HCT116 (cell line): ENCODE measurements at regions not wholly inside any gene's neighbourhood (a gene's known extent, or its start where the extent isn't known, plus 50 kb on each side); places are given as distances from the start of the nearest gene placed in this dataset.

ENCODE experiments used
- ATAC-seq: fragments of 200-7000 bp; cut with Tn5 transposase; 2 replicates; pipeline ENCODE4 v1.9.1; 2020; ENCODE audit warnings: mild to moderate bottlenecking, moderate library complexity
- BruUV-seq: library from RNA; stranded (reverse); fragments of 400-500 nt; replicated peaks from 2 replicates; lab custom pipeline; 2021; lab: Mats Ljungman, UMichigan
- CTCF ChIA-PET: fragments of 300-600 bp; sonication (Branson Sonifier 250); formaldehyde crosslinking; loops from one replicate; lab custom pipeline; 2021; ENCODE audit warnings: antibody characterized with exemption; lab: Charles Lee
- POLR2A ChIA-PET: fragments of 300-600, 350-600 bp; sonication (Branson Sonifier 250); formaldehyde crosslinking; loops from one replicate; lab custom pipeline; 2021; ENCODE audit warnings: antibody characterized with exemption; lab: Charles Lee
- RAD21 ChIA-PET, 2 experiments: fragments of 300-600 bp; sonication (Branson Sonifier 250); formaldehyde crosslinking; loops; one replicate each; lab custom pipeline; 2023; ENCODE audit warnings: low total read pairs in 2 of 2; ENCODE audit not compliant: uncharacterized antibody in 2 of 2, unreplicated experiment in 2 of 2, low non-redundant PET in 1 of 2; lab: Charles Lee
- DNase-seq: peaks from one replicate; pipeline ENCODE4 v3.0.0-alpha.2; 2010; ENCODE audit warnings: low read depth, low spot score
- H2AFZ ChIP-seq: fragments of 200-600 bp; shearing (Covaris generic), sonication (generic); 2 replicates; pipeline ENCODE4 v1.6.1; 2017; ENCODE audit warnings: low read depth, mixed run types, mixed read lengths, antibody characterized with exemption, low read length; ENCODE audit not compliant: poor library complexity, severe bottlenecking
- H3K27ac ChIP-seq: 2 replicates; pipeline ENCODE4 v1.5.1; 2012; ENCODE audit warnings: low read depth, low read length
- H3K27me3 ChIP-seq: fragments of 200-600 bp; sonication (generic); 2 replicates; pipeline ENCODE4 v1.6.1; 2016; ENCODE audit warnings: mixed run types, low read length, mixed read lengths; ENCODE audit not compliant: insufficient read depth
- H3K36me3 ChIP-seq, 2 experiments: fragments of 200-500 bp in 1 of 2; fragments of 200-600 bp in 1 of 2; sonication (Bioruptor generic) in 1 of 2; sonication (generic) in 1 of 2; 2 replicates each; pipeline versions ENCODE4 v1.5.1 to v1.6.1; 2014 to 2016; ENCODE audit warnings: low read length in 2 of 2, inconsistent platforms in 1 of 2, mixed read lengths in 1 of 2, mixed run types in 1 of 2; ENCODE audit not compliant: insufficient read depth in 2 of 2, control insufficient read depth in 1 of 2
- H3K4me1 ChIP-seq, 2 experiments: fragments of 200-600 bp in 1 of 2; sonication (generic) in 1 of 2; 2 replicates each; pipeline versions ENCODE4 v1.5.1 to v1.6.1; 2012 to 2017; ENCODE audit warnings: low read length in 2 of 2, inconsistent platforms in 1 of 2, mild to moderate bottlenecking in 1 of 2, mixed read lengths in 1 of 2, mixed run types in 1 of 2, moderate library complexity in 1 of 2; ENCODE audit not compliant: insufficient read depth in 2 of 2, control insufficient read depth in 1 of 2
- H3K4me2 ChIP-seq: fragments of 200-600 bp; sonication (generic); 2 replicates; pipeline ENCODE4 v1.6.1; 2017; ENCODE audit warnings: mixed run types, low read length, mixed read lengths
- H3K4me3 ChIP-seq, 2 experiments: fragments of 200-600 bp in 1 of 2; sonication (generic) in 1 of 2; replicated peaks in 1 of 2; 2 replicates each; pipeline ENCODE4 v1.5.1; 2011 to 2016; ENCODE audit warnings: low read length in 2 of 2, control low read depth in 1 of 2, low read depth in 1 of 2, mild to moderate bottlenecking in 1 of 2, mixed read lengths in 1 of 2, mixed run types in 1 of 2
- H3K79me2 ChIP-seq: fragments of 200-600 bp; sonication (generic); 2 replicates; pipeline ENCODE4 v1.6.1; 2017; ENCODE audit warnings: mild to moderate bottlenecking, mixed run types, low read length, moderate library complexity, mixed read lengths; ENCODE audit not compliant: insufficient read depth
- H3K9ac ChIP-seq: fragments of 200-600 bp; sonication (generic); 2 replicates; pipeline ENCODE4 v1.6.1; 2016; ENCODE audit warnings: low read length, mixed read lengths
- H3K9me2 ChIP-seq: fragments of 200-600 bp; sonication (generic), shearing (Covaris generic); 2 replicates; pipeline ENCODE4 v1.6.1; 2017; ENCODE audit warnings: mixed run types, mild to moderate bottlenecking, moderate library complexity; ENCODE audit not compliant: insufficient read depth
- H3K9me3 ChIP-seq, 2 experiments: fragments of 200-500 bp in 1 of 2; fragments of 200-600 bp in 1 of 2; sonication (Bioruptor generic) in 1 of 2; sonication (generic) in 1 of 2; 2 replicates each; pipeline ENCODE4 v1.6.1; 2014 to 2017; ENCODE audit warnings: low read length in 2 of 2, mixed read lengths in 2 of 2, inconsistent platforms in 1 of 2, low read depth in 1 of 2, mild to moderate bottlenecking in 1 of 2, mixed run types in 1 of 2, moderate library complexity in 1 of 2; ENCODE audit not compliant: control insufficient read depth in 1 of 2, insufficient read depth in 1 of 2
- H4K20me1 ChIP-seq: fragments of 200-600 bp; sonication (generic), shearing (Covaris generic); 2 replicates; pipeline ENCODE4 v1.6.1; 2017; ENCODE audit warnings: mixed run types, mild to moderate bottlenecking, moderate library complexity; ENCODE audit not compliant: insufficient read depth
- ATF3 ChIP-seq: IDR thresholded peaks from 2 replicates; pipeline ENCODE4 v1.6.1; 2012
- CEBPB ChIP-seq: IDR thresholded peaks from 2 replicates; pipeline ENCODE4 v1.6.1; 2012; ENCODE audit warnings: low read depth
- ELF1 ChIP-seq: IDR thresholded peaks from 2 replicates; pipeline ENCODE4 v1.6.1; 2012; ENCODE audit warnings: low read depth, borderline replicate concordance
- EZH2phosphoT487 ChIP-seq: fragments of 200-600 bp; IDR thresholded peaks from 2 replicates; pipeline ENCODE4 v1.6.1; 2018; ENCODE audit warnings: antibody characterized with exemption, borderline replicate concordance
- JUND ChIP-seq: IDR thresholded peaks from 2 replicates; pipeline ENCODE4 v1.6.1; 2012
- MAX ChIP-seq: IDR thresholded peaks from 2 replicates; pipeline ENCODE4 v1.6.1; 2012
- POLR2A ChIP-seq: IDR thresholded peaks from 2 replicates; pipeline ENCODE4 v1.7.0; 2011; ENCODE audit warnings: borderline replicate concordance; ENCODE audit not compliant: insufficient read depth, insufficient read length; ENCODE audit errors: extremely low read depth
- RAD21 ChIP-seq: IDR thresholded peaks from 2 replicates; pipeline ENCODE4 v1.6.1; 2012; ENCODE audit warnings: low read depth, mild to moderate bottlenecking
- SIN3A ChIP-seq: IDR thresholded peaks from 2 replicates; pipeline ENCODE4 v1.6.1; 2012; ENCODE audit warnings: low read depth
- SP1 ChIP-seq: IDR thresholded peaks from 2 replicates; pipeline ENCODE4 v1.6.1; 2012; ENCODE audit warnings: low read depth
- SRF ChIP-seq: IDR thresholded peaks from 2 replicates; pipeline ENCODE4 v1.6.1; 2012; ENCODE audit warnings: low read depth
- YY1 ChIP-seq: IDR thresholded peaks from 2 replicates; pipeline ENCODE4 v1.6.1; 2011; ENCODE audit warnings: low read length, low read depth, moderate library complexity, mild to moderate bottlenecking; ENCODE audit not compliant: insufficient replicate concordance; ENCODE audit errors: extremely low read depth
- ZNF274 ChIP-seq: fragments of 200-500 bp; sonication (Bioruptor generic); IDR thresholded peaks from 2 replicates; pipeline ENCODE4 v1.6.1; 2014; ENCODE audit warnings: mild to moderate bottlenecking, low read depth, low read length, inconsistent platforms
- intact Hi-C: fragments of 100-400 bp; cut with micrococcal nuclease; formaldehyde crosslinking; loops from 2 replicates; pipeline ENCODE4 v1.10.0; 2022
- TF ChIP-seq, protein P1 (sequence below): IDR thresholded peaks from 2 replicates; pipeline ENCODE4 v1.6.1; 2011; ENCODE audit warnings: mild to moderate bottlenecking, low read length, moderate library complexity; ENCODE audit not compliant: insufficient replicate concordance; ENCODE audit errors: extremely low read depth
- TF ChIP-seq, protein P2 (sequence below), 3 experiments: fragments of 200-600 bp in 1 of 3; sonication (generic) in 1 of 3; IDR thresholded peaks in 2 of 3; conservative IDR thresholded peaks in 1 of 3; 2 replicates each; pipeline ENCODE4 v1.5.1; 2012 to 2017; ENCODE audit warnings: low read depth in 2 of 3, low read length in 2 of 3, antibody characterized with exemption in 1 of 3, borderline replicate concordance in 1 of 3, control low read depth in 1 of 3, mild to moderate bottlenecking in 1 of 3, mixed read lengths in 1 of 3, mixed run types in 1 of 3, moderate library complexity in 1 of 3; ENCODE audit not compliant: insufficient read depth in 1 of 3
- TF ChIP-seq, protein P3 (sequence below): IDR thresholded peaks from 2 replicates; pipeline ENCODE4 v1.6.1; 2012; ENCODE audit warnings: low read depth

DNA sequence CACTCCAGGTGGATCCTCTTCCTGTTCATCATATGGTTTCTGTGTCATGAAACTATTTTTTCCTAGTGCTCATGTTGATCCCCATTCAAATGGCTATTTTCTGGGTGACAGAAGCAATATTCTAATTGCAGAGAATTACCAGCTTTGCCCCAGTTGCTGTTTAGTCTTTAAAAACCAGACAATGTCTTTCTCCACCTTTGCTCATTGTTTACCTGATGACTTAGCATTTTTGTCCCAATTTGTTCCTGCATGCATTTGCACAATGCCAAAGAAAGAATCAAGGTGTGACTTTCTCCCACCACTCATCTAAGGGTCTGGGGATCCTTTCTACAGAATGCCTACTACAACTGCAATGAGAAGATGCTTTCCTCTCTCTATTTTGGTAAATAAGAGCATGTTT is 439.9 kb upstream of the MAF start (continued):
- TF ChIP-seq ELF1 (no peak), SRF (no peak), RAD21 (no peak), SP1 (no peak)

GRCh38 chr16:80039777-80040176 is 439.2 kb upstream of the MAF start:
- Histone ChIP-seq H3K9me2 (no peaks in the 10 kb centered on the region), H2AFZ (no peak overlapping the region), H4K20me1 (no peaks in the 10 kb centered on the region), H3K36me3 (no peaks in the 10 kb centered on the region), H3K4me1 (no peaks in the 10 kb centered on the region), H3K79me2 (no peaks in the 10 kb centered on the region), H3K27ac (no peak overlapping the region), H3K27me3 (no peaks in the 10 kb centered on the region), H3K9me3 (peaks cover 55 to 75% of the 10 kb centered on the region in 2 experiments; a peak in 3 of 4 replicates), H3K4me3 (no peak overlapping the region), H3K4me2 (no peak overlapping the region), H3K9ac (no peak overlapping the region)
- POLR2A ChIA-PET, result no interaction called here
- CTCF ChIA-PET, result no interaction called here
- no peak for TF ChIP-seq ATF3
- no peak for TF ChIP-seq RAD21
- no peak for TF ChIP-seq ZNF274
- no peak for TF ChIP-seq POLR2A
- no peak for TF ChIP-seq MAX
- no peak for TF ChIP-seq EZH2phosphoT487
- TF ChIP-seq CEBPB, result no peak
- TF ChIP-seq, protein P1, sequence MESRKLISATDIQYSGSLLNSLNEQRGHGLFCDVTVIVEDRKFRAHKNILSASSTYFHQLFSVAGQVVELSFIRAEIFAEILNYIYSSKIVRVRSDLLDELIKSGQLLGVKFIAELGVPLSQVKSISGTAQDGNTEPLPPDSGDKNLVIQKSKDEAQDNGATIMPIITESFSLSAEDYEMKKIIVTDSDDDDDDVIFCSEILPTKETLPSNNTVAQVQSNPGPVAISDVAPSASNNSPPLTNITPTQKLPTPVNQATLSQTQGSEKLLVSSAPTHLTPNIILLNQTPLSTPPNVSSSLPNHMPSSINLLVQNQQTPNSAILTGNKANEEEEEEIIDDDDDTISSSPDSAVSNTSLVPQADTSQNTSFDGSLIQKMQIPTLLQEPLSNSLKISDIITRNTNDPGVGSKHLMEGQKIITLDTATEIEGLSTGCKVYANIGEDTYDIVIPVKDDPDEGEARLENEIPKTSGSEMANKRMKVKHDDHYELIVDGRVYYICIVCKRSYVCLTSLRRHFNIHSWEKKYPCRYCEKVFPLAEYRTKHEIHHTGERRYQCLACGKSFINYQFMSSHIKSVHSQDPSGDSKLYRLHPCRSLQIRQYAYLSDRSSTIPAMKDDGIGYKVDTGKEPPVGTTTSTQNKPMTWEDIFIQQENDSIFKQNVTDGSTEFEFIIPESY, result no peak
- TF ChIP-seq YY1, result no peak
- TF ChIP-seq, protein P2, sequence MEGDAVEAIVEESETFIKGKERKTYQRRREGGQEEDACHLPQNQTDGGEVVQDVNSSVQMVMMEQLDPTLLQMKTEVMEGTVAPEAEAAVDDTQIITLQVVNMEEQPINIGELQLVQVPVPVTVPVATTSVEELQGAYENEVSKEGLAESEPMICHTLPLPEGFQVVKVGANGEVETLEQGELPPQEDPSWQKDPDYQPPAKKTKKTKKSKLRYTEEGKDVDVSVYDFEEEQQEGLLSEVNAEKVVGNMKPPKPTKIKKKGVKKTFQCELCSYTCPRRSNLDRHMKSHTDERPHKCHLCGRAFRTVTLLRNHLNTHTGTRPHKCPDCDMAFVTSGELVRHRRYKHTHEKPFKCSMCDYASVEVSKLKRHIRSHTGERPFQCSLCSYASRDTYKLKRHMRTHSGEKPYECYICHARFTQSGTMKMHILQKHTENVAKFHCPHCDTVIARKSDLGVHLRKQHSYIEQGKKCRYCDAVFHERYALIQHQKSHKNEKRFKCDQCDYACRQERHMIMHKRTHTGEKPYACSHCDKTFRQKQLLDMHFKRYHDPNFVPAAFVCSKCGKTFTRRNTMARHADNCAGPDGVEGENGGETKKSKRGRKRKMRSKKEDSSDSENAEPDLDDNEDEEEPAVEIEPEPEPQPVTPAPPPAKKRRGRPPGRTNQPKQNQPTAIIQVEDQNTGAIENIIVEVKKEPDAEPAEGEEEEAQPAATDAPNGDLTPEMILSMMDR (IDR thresholded peaks at IDR 0.05 in 2 of 3, conservative IDR thresholded peaks at IDR 0.05 in 1 of 3; ENCODE audit: borderline replicate concordance in 1 of 3, insufficient read depth in 1 of 3, low read depth in 2 of 3, low read length in 2 of 3), result no peak
- no peak for TF ChIP-seq SIN3A
- TF ChIP-seq, protein P3, sequence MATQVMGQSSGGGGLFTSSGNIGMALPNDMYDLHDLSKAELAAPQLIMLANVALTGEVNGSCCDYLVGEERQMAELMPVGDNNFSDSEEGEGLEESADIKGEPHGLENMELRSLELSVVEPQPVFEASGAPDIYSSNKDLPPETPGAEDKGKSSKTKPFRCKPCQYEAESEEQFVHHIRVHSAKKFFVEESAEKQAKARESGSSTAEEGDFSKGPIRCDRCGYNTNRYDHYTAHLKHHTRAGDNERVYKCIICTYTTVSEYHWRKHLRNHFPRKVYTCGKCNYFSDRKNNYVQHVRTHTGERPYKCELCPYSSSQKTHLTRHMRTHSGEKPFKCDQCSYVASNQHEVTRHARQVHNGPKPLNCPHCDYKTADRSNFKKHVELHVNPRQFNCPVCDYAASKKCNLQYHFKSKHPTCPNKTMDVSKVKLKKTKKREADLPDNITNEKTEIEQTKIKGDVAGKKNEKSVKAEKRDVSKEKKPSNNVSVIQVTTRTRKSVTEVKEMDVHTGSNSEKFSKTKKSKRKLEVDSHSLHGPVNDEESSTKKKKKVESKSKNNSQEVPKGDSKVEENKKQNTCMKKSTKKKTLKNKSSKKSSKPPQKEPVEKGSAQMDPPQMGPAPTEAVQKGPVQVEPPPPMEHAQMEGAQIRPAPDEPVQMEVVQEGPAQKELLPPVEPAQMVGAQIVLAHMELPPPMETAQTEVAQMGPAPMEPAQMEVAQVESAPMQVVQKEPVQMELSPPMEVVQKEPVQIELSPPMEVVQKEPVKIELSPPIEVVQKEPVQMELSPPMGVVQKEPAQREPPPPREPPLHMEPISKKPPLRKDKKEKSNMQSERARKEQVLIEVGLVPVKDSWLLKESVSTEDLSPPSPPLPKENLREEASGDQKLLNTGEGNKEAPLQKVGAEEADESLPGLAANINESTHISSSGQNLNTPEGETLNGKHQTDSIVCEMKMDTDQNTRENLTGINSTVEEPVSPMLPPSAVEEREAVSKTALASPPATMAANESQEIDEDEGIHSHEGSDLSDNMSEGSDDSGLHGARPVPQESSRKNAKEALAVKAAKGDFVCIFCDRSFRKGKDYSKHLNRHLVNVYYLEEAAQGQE, result no peak
- TF ChIP-seq JUND, result no peak
- RAD21 ChIA-PET, result no interaction called here
- intact Hi-C loops, result no loop called here
- DNase-seq (no peak), ATAC-seq (no peak)
- no TSS peak for BruUV-seq
